Panc1 (cell line): ENCODE measurements at regions not wholly inside any gene's neighbourhood (a gene's known extent, or its start where the extent isn't known, plus 50 kb on each side); places are given as distances from the start of the nearest gene placed in this dataset.
"Not testable (repeated sequence)": the region's sequence is repeated elsewhere in the genome, so short reads cannot be mapped to it uniquely, and the experiment has no call there.

Experiments
- ATAC-seq: fragments of 200-7000 bp; cut with Tn5 transposase; 2 replicates; pipeline ENCODE4 v1.9.1; 2020; ENCODE audit warnings: mild to moderate bottlenecking, moderate library complexity
- BruUV-seq: library from RNA; stranded (reverse); fragments of 400-500 nt; replicated peaks from 2 replicates; lab custom pipeline; 2021; lab: Mats Ljungman, UMichigan
- CTCF ChIA-PET: fragments of 300-600 bp; sonication (Branson Sonifier 250); formaldehyde crosslinking; loops from one replicate; lab custom pipeline; 2022; ENCODE audit warnings: antibody characterized with exemption; lab: Charles Lee
- POLR2A ChIA-PET: fragments of 300-600 bp; sonication (Branson Sonifier 250); formaldehyde crosslinking; loops from one replicate; lab custom pipeline; 2022; ENCODE audit warnings: antibody characterized with exemption; lab: Charles Lee
- DNase-seq: peaks from one replicate; pipeline ENCODE4 v3.0.0-alpha.2; 2010; ENCODE audit warnings: low read depth, low spot score
- H3K27ac ChIP-seq: 2 replicates; pipeline ENCODE4 v1.5.1; 2011; ENCODE audit warnings: mild to moderate bottlenecking, low read length, inconsistent platforms
- H3K27me3 ChIP-seq: fragments of 200-500 bp; sonication (Bioruptor generic); 2 replicates; pipeline ENCODE4 v1.6.0; 2014; ENCODE audit warnings: low read length, inconsistent platforms; ENCODE audit not compliant: control insufficient read depth, insufficient read depth
- H3K36me3 ChIP-seq: fragments of 200-500 bp; sonication (Bioruptor generic); 2 replicates; pipeline ENCODE4 v1.5.1; 2014; ENCODE audit warnings: inconsistent platforms, mild to moderate bottlenecking, low read length, moderate library complexity; ENCODE audit not compliant: control insufficient read depth, insufficient read depth
- H3K4me1 ChIP-seq: 2 replicates; pipeline ENCODE4 v1.5.1; 2011; ENCODE audit warnings: inconsistent platforms, mild to moderate bottlenecking, low read length, moderate library complexity; ENCODE audit not compliant: control insufficient read depth, insufficient read depth
- H3K4me3 ChIP-seq, 2 experiments: 2 replicates each; pipeline ENCODE4 v1.5.1; 2011 to 2012; ENCODE audit warnings: low read depth in 2 of 2, low read length in 2 of 2, mild to moderate bottlenecking in 2 of 2, inconsistent platforms in 1 of 2, moderate library complexity in 1 of 2
- H3K9me3 ChIP-seq: fragments of 200-500 bp; sonication (Bioruptor generic); 2 replicates; pipeline ENCODE4 v1.5.1; 2014; ENCODE audit warnings: low read depth, mild to moderate bottlenecking, inconsistent platforms, low read length, moderate library complexity; ENCODE audit not compliant: control insufficient read depth, insufficient read depth
- POLR2AphosphoS5 ChIP-seq: IDR thresholded peaks from 2 replicates; pipeline ENCODE4 v1.6.1; 2012; ENCODE audit warnings: mild to moderate bottlenecking, low read depth, low read length, moderate library complexity
- SIN3A ChIP-seq: IDR thresholded peaks from 2 replicates; pipeline ENCODE4 v1.6.1; 2012; ENCODE audit warnings: low read depth, mild to moderate bottlenecking, low read length, moderate library complexity, borderline replicate concordance; ENCODE audit not compliant: insufficient read depth
- TCF7L2 ChIP-seq: IDR thresholded peaks from 2 replicates; pipeline ENCODE4 v1.6.1; 2011; ENCODE audit warnings: mild to moderate bottlenecking, low read depth, low read length, inconsistent platforms
- in situ Hi-C: cut with HindIII; loops from 2 replicates; pipeline ENCODE4 v1.10.0; 2016; ENCODE audit warnings: low sequenced_read_pairs, low pct_unique_long_range_greater_than_20kb
- intact Hi-C: fragments of 100-400 bp; cut with micrococcal nuclease; formaldehyde crosslinking; loops from one replicate; pipeline ENCODE4 v1.10.0; 2022; ENCODE audit not compliant: unreplicated experiment
- TF ChIP-seq, protein P1 (sequence below): fragments of 450-650 bp; IDR thresholded peaks from 2 replicates; pipeline ENCODE4 v1.5.1; 2017; ENCODE audit warnings: mild to moderate bottlenecking
- TF ChIP-seq, protein P2 (sequence below), 2 experiments: IDR thresholded peaks; 2 replicates each; pipeline ENCODE4 v1.6.1; 2011 to 2012; ENCODE audit warnings: low read depth in 2 of 2, control low read depth in 1 of 2, low read length in 1 of 2, mild to moderate bottlenecking in 1 of 2, moderate library complexity in 1 of 2; ENCODE audit not compliant: insufficient read depth in 1 of 2

DNA sequence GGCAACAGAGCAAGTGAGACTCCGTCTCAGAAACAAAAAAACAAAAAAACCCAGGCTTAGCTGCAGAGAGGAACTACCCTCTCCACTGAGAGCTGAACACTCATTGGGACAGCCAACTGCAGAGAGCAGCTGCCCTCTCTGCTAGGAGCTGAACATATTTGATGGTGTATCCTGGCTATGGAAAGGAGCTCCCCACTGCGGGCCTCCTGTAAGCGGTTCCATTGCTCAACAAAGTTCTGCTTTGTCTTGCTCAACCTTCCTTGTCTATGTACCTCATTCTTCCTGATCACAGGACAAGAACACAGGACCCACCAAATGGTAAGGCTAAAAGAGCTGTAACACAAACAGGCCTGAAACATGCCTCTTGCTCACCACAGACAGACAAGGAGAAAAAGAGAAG, 246.3 kb upstream of the LRRTM4 start:
- H3K27ac ChIP-seq: no peak overlapping the region
- intact Hi-C loops (no loop called here), in situ Hi-C loops (no loop called here)
- no peak for DNase-seq
- H3K9me3 ChIP-seq: no peaks in the 10 kb centered on the region
- H3K4me3 ChIP-seq: no peak overlapping the region
- ChIA-PET POLR2A (no interaction called here), CTCF (no interaction called here)
- TF ChIP-seq, protein P1, sequence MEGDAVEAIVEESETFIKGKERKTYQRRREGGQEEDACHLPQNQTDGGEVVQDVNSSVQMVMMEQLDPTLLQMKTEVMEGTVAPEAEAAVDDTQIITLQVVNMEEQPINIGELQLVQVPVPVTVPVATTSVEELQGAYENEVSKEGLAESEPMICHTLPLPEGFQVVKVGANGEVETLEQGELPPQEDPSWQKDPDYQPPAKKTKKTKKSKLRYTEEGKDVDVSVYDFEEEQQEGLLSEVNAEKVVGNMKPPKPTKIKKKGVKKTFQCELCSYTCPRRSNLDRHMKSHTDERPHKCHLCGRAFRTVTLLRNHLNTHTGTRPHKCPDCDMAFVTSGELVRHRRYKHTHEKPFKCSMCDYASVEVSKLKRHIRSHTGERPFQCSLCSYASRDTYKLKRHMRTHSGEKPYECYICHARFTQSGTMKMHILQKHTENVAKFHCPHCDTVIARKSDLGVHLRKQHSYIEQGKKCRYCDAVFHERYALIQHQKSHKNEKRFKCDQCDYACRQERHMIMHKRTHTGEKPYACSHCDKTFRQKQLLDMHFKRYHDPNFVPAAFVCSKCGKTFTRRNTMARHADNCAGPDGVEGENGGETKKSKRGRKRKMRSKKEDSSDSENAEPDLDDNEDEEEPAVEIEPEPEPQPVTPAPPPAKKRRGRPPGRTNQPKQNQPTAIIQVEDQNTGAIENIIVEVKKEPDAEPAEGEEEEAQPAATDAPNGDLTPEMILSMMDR: no peak
- TF ChIP-seq, protein P2, sequence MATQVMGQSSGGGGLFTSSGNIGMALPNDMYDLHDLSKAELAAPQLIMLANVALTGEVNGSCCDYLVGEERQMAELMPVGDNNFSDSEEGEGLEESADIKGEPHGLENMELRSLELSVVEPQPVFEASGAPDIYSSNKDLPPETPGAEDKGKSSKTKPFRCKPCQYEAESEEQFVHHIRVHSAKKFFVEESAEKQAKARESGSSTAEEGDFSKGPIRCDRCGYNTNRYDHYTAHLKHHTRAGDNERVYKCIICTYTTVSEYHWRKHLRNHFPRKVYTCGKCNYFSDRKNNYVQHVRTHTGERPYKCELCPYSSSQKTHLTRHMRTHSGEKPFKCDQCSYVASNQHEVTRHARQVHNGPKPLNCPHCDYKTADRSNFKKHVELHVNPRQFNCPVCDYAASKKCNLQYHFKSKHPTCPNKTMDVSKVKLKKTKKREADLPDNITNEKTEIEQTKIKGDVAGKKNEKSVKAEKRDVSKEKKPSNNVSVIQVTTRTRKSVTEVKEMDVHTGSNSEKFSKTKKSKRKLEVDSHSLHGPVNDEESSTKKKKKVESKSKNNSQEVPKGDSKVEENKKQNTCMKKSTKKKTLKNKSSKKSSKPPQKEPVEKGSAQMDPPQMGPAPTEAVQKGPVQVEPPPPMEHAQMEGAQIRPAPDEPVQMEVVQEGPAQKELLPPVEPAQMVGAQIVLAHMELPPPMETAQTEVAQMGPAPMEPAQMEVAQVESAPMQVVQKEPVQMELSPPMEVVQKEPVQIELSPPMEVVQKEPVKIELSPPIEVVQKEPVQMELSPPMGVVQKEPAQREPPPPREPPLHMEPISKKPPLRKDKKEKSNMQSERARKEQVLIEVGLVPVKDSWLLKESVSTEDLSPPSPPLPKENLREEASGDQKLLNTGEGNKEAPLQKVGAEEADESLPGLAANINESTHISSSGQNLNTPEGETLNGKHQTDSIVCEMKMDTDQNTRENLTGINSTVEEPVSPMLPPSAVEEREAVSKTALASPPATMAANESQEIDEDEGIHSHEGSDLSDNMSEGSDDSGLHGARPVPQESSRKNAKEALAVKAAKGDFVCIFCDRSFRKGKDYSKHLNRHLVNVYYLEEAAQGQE (IDR thresholded peaks at IDR 0.05; ENCODE audit: insufficient read depth in 1 of 2, low read depth in 2 of 2, low read length in 1 of 2): no peak
- TF ChIP-seq SIN3A: no peak
- no peak for TF ChIP-seq POLR2AphosphoS5
- no peak for TF ChIP-seq TCF7L2
- no peaks in the 10 kb centered on the region for H3K4me1 ChIP-seq
- no peaks in the 10 kb centered on the region for H3K27me3 ChIP-seq
- no peaks in the 10 kb centered on the region for H3K36me3 ChIP-seq
- BruUV-seq: no TSS peak
- no peak for ATAC-seq

DNA sequence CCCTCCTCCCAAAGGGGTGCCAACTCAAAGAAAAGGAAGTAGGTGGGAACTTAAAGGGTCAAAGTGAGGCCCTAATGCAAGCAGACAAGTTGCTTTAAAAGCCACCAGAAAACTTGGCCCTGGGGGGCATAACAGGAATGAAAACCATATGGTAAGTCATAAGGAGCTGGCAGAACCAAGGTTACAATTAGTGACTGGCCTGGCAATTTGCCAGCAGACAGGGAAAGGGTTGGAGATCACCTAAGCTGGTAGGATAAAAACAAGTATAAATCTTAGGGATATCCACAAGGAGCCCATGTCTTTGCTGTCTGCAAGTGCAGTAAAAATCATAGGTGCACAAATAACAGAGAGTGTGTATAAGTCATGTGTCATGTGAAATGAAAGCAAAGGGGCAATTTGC, 256.7 kb upstream of the LRRTM4 start:
- ChIA-PET POLR2A (no interaction called here), CTCF (no interaction called here)
- TF ChIP-seq, protein P2 (IDR thresholded peaks at IDR 0.05; ENCODE audit: insufficient read depth in 1 of 2, low read depth in 2 of 2, low read length in 1 of 2): no peak
- Histone ChIP-seq H3K4me3 (no peak overlapping the region), H3K27ac (no peak overlapping the region), H3K36me3 (no peaks in the 10 kb centered on the region), H3K9me3 (no peaks in the 10 kb centered on the region), H3K4me1 (no peaks in the 10 kb centered on the region), H3K27me3 (no peaks in the 10 kb centered on the region)
- ATAC-seq (no peak), DNase-seq (no peak)
- in situ Hi-C loops (no loop called here), intact Hi-C loops (no loop called here)
- no TSS peak for BruUV-seq

DNA sequence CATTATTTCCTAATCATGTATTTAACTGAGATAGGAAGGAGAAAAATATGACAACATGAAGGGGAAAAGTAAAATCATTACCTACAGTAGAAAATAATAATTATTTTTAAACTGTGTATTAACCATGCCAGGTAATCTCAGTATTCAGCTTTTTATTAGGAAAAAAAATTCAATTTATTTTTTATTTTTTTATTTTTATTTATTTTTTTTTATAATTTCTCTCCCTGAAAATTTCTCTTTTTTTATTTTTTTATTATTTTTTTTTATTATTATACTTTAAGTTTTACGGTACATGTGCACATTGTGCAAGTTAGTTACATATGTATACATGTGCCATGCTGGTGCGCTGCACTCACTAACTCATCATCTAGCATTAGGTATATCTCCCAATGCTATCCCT, 271.3 kb upstream of the LRRTM4 start:
- POLR2A ChIA-PET, CTCF ChIA-PET, H3K27ac ChIP-seq, in situ Hi-C loops, ATAC-seq, H3K27me3 ChIP-seq, BruUV-seq, intact Hi-C loops, H3K4me1 ChIP-seq, H3K4me3 ChIP-seq, H3K9me3 ChIP-seq, H3K36me3 ChIP-seq, DNase-seq: not testable (repeated sequence)
